D721Med (cell line): ENCODE measurements at regions not wholly inside any gene's neighbourhood (a gene's known extent, or its start where the extent isn't known, plus 50 kb on each side); places are given as distances from the start of the nearest gene placed in this dataset.

Source experiments
- DNase-seq: peaks from one replicate; pipeline ENCODE4 v3.0.0; 2011; ENCODE audit warnings: low spot score; ENCODE audit not compliant: insufficient read length
- FAIRE-seq: peaks from 2 replicates; lab custom pipeline; 2011; peaks lifted over from hg19 to GRCh38; lab: Jason Lieb, UNC
- TF ChIP-seq, protein P1 (sequence below): IDR thresholded peaks from 2 replicates; pipeline ENCODE4 v1.5.1; 2012; ENCODE audit warnings: mild to moderate bottlenecking, control low read depth; ENCODE audit not compliant: insufficient read depth; ENCODE audit errors: missing control alignments

DNA sequence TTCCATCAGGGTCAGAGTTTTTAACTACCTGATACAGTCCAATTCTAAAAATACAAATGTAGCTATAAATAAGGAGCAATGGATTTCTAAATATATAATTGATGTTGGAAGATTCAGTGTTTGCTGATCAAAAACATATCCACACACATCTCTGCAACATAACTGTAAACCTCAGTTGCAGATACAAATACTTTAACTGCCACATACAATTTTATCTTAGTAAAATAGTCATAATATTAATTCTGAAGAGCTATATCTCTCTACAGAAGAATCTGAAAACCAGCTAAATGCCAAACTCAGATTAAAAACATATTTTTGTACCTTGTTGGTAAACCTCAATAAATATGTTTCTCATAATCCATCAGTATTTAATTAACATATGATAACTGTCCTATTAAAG is 674.3 kb upstream of the INTU start:
- TF ChIP-seq, protein P1, sequence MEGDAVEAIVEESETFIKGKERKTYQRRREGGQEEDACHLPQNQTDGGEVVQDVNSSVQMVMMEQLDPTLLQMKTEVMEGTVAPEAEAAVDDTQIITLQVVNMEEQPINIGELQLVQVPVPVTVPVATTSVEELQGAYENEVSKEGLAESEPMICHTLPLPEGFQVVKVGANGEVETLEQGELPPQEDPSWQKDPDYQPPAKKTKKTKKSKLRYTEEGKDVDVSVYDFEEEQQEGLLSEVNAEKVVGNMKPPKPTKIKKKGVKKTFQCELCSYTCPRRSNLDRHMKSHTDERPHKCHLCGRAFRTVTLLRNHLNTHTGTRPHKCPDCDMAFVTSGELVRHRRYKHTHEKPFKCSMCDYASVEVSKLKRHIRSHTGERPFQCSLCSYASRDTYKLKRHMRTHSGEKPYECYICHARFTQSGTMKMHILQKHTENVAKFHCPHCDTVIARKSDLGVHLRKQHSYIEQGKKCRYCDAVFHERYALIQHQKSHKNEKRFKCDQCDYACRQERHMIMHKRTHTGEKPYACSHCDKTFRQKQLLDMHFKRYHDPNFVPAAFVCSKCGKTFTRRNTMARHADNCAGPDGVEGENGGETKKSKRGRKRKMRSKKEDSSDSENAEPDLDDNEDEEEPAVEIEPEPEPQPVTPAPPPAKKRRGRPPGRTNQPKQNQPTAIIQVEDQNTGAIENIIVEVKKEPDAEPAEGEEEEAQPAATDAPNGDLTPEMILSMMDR, result no peak
- FAIRE-seq, result no peak

DNA sequence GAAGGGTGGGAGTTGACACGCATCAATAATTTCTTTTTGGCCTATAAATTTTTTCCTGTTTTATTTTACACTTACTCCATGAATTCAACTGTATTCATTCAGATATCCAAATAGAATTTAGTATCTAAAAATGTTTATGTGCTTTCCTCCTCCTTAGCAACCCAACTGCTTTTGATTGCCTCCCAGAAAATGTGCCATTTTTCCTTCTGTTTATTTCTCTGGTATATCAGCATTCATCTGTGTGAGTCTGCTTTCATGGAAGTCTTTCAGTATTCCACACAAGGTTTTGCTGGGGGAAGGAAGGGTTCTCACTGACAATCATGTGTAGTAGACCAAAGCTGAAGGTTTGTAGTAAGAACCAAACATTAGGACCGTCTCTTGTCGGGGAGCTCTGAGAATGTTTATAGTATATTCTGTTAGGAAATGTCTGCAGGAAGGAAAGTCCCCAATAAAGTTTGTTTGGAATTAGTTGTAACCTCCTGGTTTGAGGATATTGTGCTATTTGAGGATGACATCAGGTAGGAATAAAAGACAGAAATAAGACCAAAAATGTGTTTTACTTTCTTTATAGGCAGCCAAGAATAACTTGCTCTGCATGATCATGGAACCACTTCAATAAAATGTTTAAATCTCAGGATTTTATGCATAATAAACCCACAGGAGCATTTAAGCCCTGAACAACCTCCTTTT is 673.6 kb upstream of the INTU start:
- TF ChIP-seq, protein P1, result no peak
- FAIRE-seq (no peak), DNase-seq (no peak)

More for the DNA sequence above, 674.3 kb upstream of the INTU start:
- no peak for DNase-seq

DNA sequence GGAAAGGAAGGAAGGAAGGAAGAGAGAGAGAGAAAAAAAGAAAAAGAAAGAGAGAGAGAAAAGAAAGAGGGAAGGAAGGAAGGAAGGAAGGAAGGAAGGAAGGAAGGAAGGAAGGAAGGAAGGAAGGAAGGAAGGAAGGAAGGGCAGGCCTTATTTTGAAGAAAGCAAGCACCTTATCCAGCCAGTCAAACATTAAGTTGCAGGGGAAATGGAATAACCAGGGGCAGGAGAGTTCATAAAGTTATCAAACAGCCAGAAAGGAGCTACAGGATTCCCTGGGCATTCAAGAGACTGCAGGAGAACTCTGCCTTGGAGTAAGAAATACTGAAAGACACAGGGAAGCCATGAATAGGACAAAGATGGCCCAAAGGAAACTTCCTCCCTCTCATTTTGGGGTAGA is 672.0 kb upstream of the INTU start:
- TF ChIP-seq, protein P1, result no peak
- DNase-seq, result no peak
- FAIRE-seq, result no peak

DNA sequence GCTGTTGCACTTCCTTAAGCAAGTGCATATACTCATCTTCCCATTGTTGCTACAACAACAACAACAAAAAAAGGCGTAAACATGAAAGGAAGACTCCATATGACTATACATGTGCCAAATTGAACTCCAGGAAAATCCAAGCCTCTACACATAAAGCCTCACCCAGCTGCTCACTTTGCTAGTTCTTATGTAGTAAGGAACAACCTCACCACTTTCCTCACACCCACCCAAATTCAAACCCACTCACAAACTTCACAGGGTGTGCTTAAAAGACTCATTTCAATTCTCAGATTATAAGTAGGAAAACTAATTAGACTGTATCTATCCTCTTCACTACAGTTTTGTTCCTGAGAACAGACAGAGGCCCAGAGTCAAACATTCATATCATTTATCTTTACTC is 671.1 kb upstream of the INTU start:
- DNase-seq (no peak), FAIRE-seq (no peak)
- TF ChIP-seq, protein P1, result no peak

DNA sequence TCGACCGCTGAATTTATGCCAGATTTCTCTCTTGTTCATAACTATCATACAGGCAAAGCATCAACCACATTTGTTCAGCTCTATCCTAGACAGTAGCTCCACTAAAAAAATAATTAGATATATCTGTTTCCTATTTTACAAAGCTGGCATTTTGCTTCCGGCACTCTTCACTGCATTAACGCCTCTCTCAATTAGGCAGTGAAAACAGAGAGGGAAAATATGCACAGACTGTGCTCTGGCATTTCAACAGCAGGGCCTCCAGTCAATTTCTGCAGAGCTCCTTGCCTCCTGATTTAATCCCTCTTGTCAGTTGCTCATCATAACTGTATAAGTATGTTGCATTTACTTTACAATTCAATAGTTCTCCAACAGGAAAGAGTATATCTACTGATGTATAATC is 666.9 kb upstream of the INTU start:
- TF ChIP-seq, protein P1, result no peak
- FAIRE-seq (no peak), DNase-seq (no peak)

DNA sequence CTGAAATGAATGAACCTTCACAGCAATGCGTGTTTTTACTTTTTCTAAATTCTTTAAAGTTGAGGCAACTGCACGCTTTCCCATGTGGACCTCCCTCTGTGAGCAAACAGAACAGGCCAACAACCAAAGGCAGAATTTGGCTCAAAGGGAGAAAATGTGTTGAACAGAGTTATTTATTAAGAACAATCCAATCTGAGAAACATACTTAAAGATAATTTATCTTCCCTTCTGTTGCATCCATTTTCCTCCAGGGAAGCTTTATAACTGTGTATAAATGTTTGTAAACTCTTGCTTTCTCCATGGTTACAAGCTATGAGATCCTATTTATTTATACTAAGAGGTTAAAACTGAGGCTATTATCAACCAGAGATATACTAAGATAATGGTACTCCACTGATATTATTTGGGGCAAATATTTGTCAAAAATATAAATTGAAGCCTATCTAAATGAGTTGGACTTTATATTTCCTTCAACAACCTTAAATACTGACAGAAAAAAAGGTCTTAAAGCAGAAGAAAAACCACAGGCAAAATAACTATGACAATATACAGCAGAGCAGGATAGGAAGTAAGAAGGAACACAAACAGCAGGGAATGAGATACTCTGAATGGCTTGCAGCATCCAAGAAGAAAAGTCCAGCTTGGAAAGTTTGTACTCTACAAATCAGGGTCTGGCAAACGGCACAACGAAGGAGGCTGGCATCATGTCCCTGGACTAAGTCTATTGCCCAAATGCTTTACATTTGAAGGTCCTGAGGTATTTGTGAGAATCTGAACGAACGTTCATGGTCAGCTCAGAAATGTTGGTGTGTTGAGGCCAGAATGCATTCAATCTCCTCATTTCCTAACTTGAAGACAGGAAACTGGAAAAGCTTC is 663.2 kb upstream of the INTU start:
- DNase-seq (no peak), FAIRE-seq (no peak)
- TF ChIP-seq, protein P1, result no peak
